ENCODE measurements at regions not wholly inside any gene's neighbourhood (a gene's known extent, or its start where the extent isn't known, plus 50 kb on each side); places are given as distances from the start of the nearest gene placed in this dataset.
"Not testable (repeated sequence)": the region's sequence is repeated elsewhere in the genome, so short reads cannot be mapped to it uniquely, and the experiment has no call there.

GRCh38 chr14:58730792-58731464, 93.2 kb downstream of the DACT1 start:
- no peak for DNase-seq (ENCODE audit: low read depth)

- DNase-seq (ENCODE audit: low read depth): peak; percentile 99
These were observed 93.9 kb downstream of the DACT1 start for GRCh38 chr14:58731465-58732293.

GRCh38 chr14:58732387-58732786, 94.6 kb downstream of the DACT1 start:
- no peak for DNase-seq (ENCODE audit: low read depth)

GRCh38 chr14:58733451-58734208, 95.9 kb downstream of the DACT1 start:
- DNase-seq (ENCODE audit: low read depth): no peak

GRCh38 chr14:58735596-58735995, 97.8 kb downstream of the DACT1 start:
- DNase-seq (ENCODE audit: low read depth): no peak

GRCh38 chr14:58736606-58737005, 98.8 kb downstream of the DACT1 start:
- no peak for DNase-seq (ENCODE audit: low read depth)

- no peak for DNase-seq (ENCODE audit: low read depth)
These were observed 99.7 kb downstream of the DACT1 start for GRCh38 chr14:58737511-58737910.

GRCh38 chr14:58738189-58738836, 100.6 kb downstream of the DACT1 start:
- peak; percentile 90 for DNase-seq (ENCODE audit: low read depth)

GRCh38 chr14:58738876-58739275, 101.1 kb downstream of the DACT1 start:
- DNase-seq (ENCODE audit: low read depth): peak; percentile 48

GRCh38 chr14:58739674-58740073, 101.9 kb downstream of the DACT1 start:
- no peak for DNase-seq (ENCODE audit: low read depth)

- DNase-seq (ENCODE audit: low read depth): no peak
These were observed 102.7 kb downstream of the DACT1 start for GRCh38 chr14:58740379-58740935.

GRCh38 chr14:58744801-58745394, 107.1 kb downstream of the DACT1 start:
- no peak for DNase-seq (ENCODE audit: low read depth)

GRCh38 chr14:58746261-58746660, 108.5 kb downstream of the DACT1 start:
- DNase-seq (ENCODE audit: low read depth): peak; percentile 93

GRCh38 chr14:58746701-58747100, 108.9 kb downstream of the DACT1 start:
- DNase-seq (ENCODE audit: low read depth): no peak

- DNase-seq (ENCODE audit: low read depth): peak; percentile 96
These were observed 109.4 kb downstream of the DACT1 start for GRCh38 chr14:58747181-58747580.

- DNase-seq (ENCODE audit: low read depth): not testable (repeated sequence)
These were observed 110.5 kb downstream of the DACT1 start for GRCh38 chr14:58748251-58748650.

- DNase-seq (ENCODE audit: low read depth): peak; percentile 99
These were observed 111.4 kb downstream of the DACT1 start for GRCh38 chr14:58749066-58749669.

- no peak for DNase-seq (ENCODE audit: low read depth)
These were observed 112.8 kb downstream of the DACT1 start for GRCh38 chr14:58750321-58751269.

- no peak for DNase-seq (ENCODE audit: low read depth)
These were observed 114.0 kb downstream of the DACT1 start for GRCh38 chr14:58751788-58752187.

GRCh38 chr14:58752289-58752688, 114.5 kb downstream of the DACT1 start:
- DNase-seq (ENCODE audit: low read depth): no peak

Data from M059J (cell line).